Cardiac muscle cell (in vitro differentiated cells and primary cell): ENCODE measurements at regions not wholly inside any gene's neighbourhood (a gene's known extent, or its start where the extent isn't known, plus 50 kb on each side); places are given as distances from the start of the nearest gene placed in this dataset.
"Not testable (repeated sequence)": the region's sequence is repeated elsewhere in the genome, so short reads cannot be mapped to it uniquely, and the experiment has no call there.

Experiments used
- DNase-seq, 2 donors: peaks; one replicate each; pipeline versions ENCODE4 v3.0.0 to v3.0.0-alpha.2; 2010 to 2017; ENCODE audit warnings: low read depth in 1 of 2, low spot score in 1 of 2
- H3K27ac ChIP-seq: fragments of 200-600 bp; sonication (generic); 2 replicates; pipeline ENCODE4 v1.5.1; 2016
- H3K27me3 ChIP-seq: fragments of 200-600 bp; sonication (generic); 2 replicates; pipeline ENCODE4 v1.6.0; 2016; ENCODE audit warnings: control low read depth
- H3K36me3 ChIP-seq: fragments of 200-600 bp; sonication (generic); 2 replicates; pipeline ENCODE4 v1.5.1; 2016; ENCODE audit warnings: control low read depth
- H3K4me1 ChIP-seq: fragments of 200-600 bp; sonication (generic); 2 replicates; pipeline ENCODE4 v1.8.1; 2017; ENCODE audit warnings: low read depth, mild to moderate bottlenecking, mixed run types
- H3K4me3 ChIP-seq: fragments of 200-600 bp; sonication (generic); 2 replicates; pipeline ENCODE4 v1.5.1; 2016; ENCODE audit warnings: mild to moderate bottlenecking
- H3K9me3 ChIP-seq: fragments of 200-600 bp; sonication (generic); 2 replicates; pipeline ENCODE4 v1.5.1; 2017; ENCODE audit warnings: low read depth, mild to moderate bottlenecking, control low read depth
- CTCF ChIP-seq: IDR thresholded peaks from 2 replicates; pipeline ENCODE4 v1.5.1; 2012; ENCODE audit warnings: low read depth, mild to moderate bottlenecking, low read length

DNA sequence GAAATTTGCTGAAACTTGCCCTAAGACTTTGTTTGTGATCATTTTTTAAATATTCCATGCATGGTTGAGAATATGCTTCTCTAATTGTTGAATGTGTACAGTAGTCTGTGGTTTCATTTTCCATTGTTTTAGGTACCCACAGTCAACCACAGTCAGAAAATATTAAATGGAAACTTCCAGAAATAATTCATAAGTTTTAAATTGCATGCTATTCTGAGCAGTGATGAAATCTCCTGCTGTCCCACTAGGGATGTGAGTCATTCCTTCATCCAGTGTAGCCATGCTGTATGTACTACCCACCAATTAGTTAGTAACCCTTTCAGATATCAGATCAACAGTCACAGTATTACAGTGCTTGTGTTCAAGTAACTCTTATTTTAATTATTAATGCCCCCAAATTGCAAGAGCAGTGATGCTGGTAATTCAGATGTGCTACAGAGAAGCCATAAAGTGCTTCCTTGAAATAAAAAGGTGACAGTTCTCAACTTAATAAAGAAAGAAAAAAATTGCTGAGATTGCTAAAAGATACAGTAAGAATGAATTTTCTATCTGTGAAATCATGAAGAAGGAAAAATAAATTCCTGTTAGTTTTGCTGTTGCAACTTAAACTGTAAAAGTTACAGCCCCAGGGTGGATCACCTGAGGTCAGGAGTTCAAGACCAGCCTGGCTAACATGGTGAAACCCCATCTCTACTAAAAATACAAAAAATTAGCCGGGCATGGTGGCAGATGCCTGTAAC, 79.9 kb upstream of the FBXL17 start:
- H3K4me1 ChIP-seq, result no peaks in the 10 kb centered on the region
- no peaks in the 10 kb centered on the region for H3K9me3 ChIP-seq
- DNase-seq, result peak in 1 of 2 donors; percentile 64
- no peaks in the 10 kb centered on the region for H3K36me3 ChIP-seq
- TF ChIP-seq CTCF, result no peak
- H3K27ac ChIP-seq, result no peak overlapping the region
- no peaks in the 10 kb centered on the region for H3K27me3 ChIP-seq
- H3K4me3 ChIP-seq, result no peak overlapping the region

DNA sequence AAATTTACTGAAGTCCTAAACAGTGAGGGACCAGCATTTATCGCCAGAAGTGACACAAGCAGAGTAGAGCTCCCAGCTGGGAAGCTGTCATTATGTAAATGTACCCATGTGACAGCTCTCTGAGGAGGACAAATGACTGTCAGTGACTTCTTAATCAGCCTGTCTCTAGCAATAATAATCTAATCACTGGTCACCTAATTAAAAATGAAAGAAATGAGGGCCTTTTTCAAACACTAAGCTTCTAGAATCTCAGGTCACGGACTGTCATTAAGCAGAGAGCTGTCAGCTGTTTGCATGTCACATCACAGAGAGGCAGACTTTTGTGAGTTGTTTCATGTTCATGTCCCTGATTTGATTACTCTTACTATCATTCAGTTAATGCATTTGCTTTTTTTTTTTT, 77.9 kb upstream of the FBXL17 start:
- Histone ChIP-seq H3K27me3 (no peaks in the 10 kb centered on the region), H3K36me3 (no peaks in the 10 kb centered on the region), H3K27ac (no peak overlapping the region), H3K4me1 (no peaks in the 10 kb centered on the region), H3K9me3 (no peaks in the 10 kb centered on the region), H3K4me3 (no peak overlapping the region)
- no peak for DNase-seq
- TF ChIP-seq CTCF, result no peak

GRCh38 chr5:108451269-108451668, 69.4 kb upstream of the FBXL17 start:
- Histone ChIP-seq H3K27ac (no peak overlapping the region), H3K4me1 (no peaks in the 10 kb centered on the region), H3K27me3 (no peaks in the 10 kb centered on the region), H3K9me3 (no peaks in the 10 kb centered on the region), H3K36me3 (no peaks in the 10 kb centered on the region), H3K4me3 (no peak overlapping the region)
- TF ChIP-seq CTCF, result no peak
- DNase-seq, result no peak

DNA sequence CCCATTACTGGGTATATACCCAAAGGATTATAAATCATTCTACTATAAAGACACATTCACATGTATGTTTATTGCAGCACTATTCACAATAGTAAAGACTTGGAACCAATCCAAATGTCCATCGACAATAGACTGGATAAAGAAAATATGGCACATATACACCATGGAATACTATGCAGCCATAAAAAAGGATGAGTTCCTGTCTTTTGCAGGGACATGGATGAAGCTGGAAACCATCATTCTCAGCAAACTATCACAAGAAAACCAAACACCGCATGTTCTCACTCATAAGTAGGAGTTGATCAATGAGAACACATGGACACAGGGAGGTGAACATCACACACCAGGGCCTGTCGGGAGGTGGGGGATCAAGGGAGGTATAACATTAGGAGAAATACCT, 62.2 kb upstream of the FBXL17 start:
- not testable (repeated sequence) for H3K4me1 ChIP-seq, H3K27ac ChIP-seq, H3K9me3 ChIP-seq, H3K36me3 ChIP-seq, H3K4me3 ChIP-seq, H3K27me3 ChIP-seq, DNase-seq

DNA sequence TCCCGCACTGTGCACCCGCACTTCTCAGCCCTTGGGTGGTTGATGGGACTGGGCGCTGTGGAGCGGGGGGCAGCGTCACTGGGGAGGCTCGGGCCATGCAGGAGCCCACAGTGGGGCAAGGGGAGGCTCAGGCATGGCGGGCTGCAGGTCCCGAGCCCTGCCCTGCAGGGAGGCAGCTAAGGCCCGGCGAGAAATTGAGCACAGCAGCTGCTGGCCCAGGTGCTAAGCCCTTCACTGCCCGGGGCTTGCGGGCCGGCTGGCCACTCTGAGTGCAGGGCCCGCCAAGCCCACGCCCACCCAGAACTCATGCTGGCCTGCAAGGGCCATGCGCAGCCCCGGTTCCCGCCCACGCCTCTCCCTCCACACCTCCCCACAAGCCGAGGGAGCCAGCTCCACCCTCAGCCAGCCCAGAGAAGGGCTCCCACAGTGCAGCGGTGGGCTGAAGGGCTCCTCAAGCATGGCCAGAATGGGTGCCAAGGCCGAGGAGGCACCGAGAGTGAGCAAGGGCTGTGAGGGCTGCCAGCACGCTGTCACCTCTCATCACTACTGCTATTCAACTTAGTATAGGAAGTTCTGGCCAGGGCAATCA, 60.3 kb upstream of the FBXL17 start:
- DNase-seq, H3K27me3 ChIP-seq, H3K27ac ChIP-seq, H3K9me3 ChIP-seq, H3K4me1 ChIP-seq, H3K36me3 ChIP-seq, H3K4me3 ChIP-seq: not testable (repeated sequence)

GRCh38 chr5:108437425-108437824, 55.5 kb upstream of the FBXL17 start:
- TF ChIP-seq CTCF, result no peak
- H3K27ac ChIP-seq, result no peak overlapping the region
- no peak for DNase-seq
- H3K4me1 ChIP-seq, result no peaks in the 10 kb centered on the region
- H3K4me3 ChIP-seq, result no peak overlapping the region
- no peaks in the 10 kb centered on the region for H3K36me3 ChIP-seq
- H3K9me3 ChIP-seq, result no peaks in the 10 kb centered on the region
- no peaks in the 10 kb centered on the region for H3K27me3 ChIP-seq
